HepG2 (cell line): ENCODE measurements at regions not wholly inside any gene's neighbourhood (a gene's known extent, or its start where the extent isn't known, plus 50 kb on each side); places are given as distances from the start of the nearest gene placed in this dataset.

ENCODE experiments used
- ATAC-seq: fragments of 200-7000 bp; cut with Tn5 transposase; 3 replicates; pipeline ENCODE4 v1.9.1; 2020; ENCODE audit warnings: mild to moderate bottlenecking, moderate library complexity
- BruUV-seq: library from RNA; stranded (reverse); fragments of 400-500 nt; replicated peaks from 2 replicates; lab custom pipeline; 2021; lab: Mats Ljungman, UMichigan
- CTCF ChIA-PET: fragments of 300-600 bp; formaldehyde crosslinking; extraction: SDS; loops from one replicate; lab custom pipeline; 2021; ENCODE audit warnings: low total read pairs, inconsistent platforms, low intra/inter-chr PET ratio; lab: Yijun Ruan, JAX
- POLR2A ChIA-PET: fragments of 350-600 bp; sonication (Branson Sonifier 250); formaldehyde crosslinking; loops from one replicate; lab custom pipeline; 2020; ENCODE audit warnings: antibody characterized with exemption, inconsistent platforms; lab: Yijun Ruan, JAX
- DNase-seq: peaks from one replicate; pipeline ENCODE4 v3.0.0-alpha.2; 2015; ENCODE audit warnings: low spot score
- FAIRE-seq: peaks from 3 replicates; lab custom pipeline; 2011; peaks lifted over from hg19 to GRCh38; lab: Jason Lieb, UNC
- H2AFZ ChIP-seq: one replicate; pipeline ENCODE4 v1.6.1; 2011; ENCODE audit warnings: low read length, inconsistent platforms
- H3K27ac ChIP-seq: fragments of 300-600 bp; 3 replicates; pipeline ENCODE4 v1.8.0; 2011; ENCODE audit warnings: mixed run types, mild to moderate bottlenecking, mixed read lengths, low read length, inconsistent platforms; ENCODE audit not compliant: insufficient read depth; ENCODE audit errors: extremely low read length
- H3K27me3 ChIP-seq, 2 experiments: fragments of 200-600 bp in 1 of 2; 2 replicates in 1 of 2; 3 replicates in 1 of 2; pipeline versions ENCODE4 v1.6.0 to v1.8.0; 2011; ENCODE audit warnings: low read length in 2 of 2, mild to moderate bottlenecking in 2 of 2, moderate library complexity in 2 of 2, inconsistent platforms in 1 of 2; ENCODE audit not compliant: insufficient read depth in 2 of 2, control insufficient read depth in 1 of 2
- H3K36me3 ChIP-seq, 2 experiments: fragments of 200-600 bp in 1 of 2; replicated peaks in 1 of 2; 2 replicates in 1 of 2; 3 replicates in 1 of 2; pipeline versions ENCODE4 v1.5.1 to v1.8.0; 2011; ENCODE audit warnings: low read length in 2 of 2, inconsistent platforms in 1 of 2; ENCODE audit not compliant: insufficient read depth in 2 of 2, control insufficient read depth in 1 of 2
- H3K4me1 ChIP-seq: 2 replicates; pipeline ENCODE4 v1.5.1; 2012; ENCODE audit warnings: low read length, inconsistent platforms; ENCODE audit not compliant: insufficient read depth
- H3K4me2 ChIP-seq: 2 replicates; pipeline ENCODE4 v1.6.0; 2011; ENCODE audit warnings: low read depth, low read length, inconsistent platforms
- H3K4me3 ChIP-seq, 3 experiments: fragments of 200-600 bp in 1 of 3; sonication (generic), shearing (Covaris generic) in 1 of 3; replicated peaks in 1 of 3; 2 replicates each; pipeline ENCODE4 v1.5.1; 2011 to 2016; ENCODE audit warnings: low read length in 3 of 3, inconsistent platforms in 2 of 3, low read depth in 2 of 3, mild to moderate bottlenecking in 2 of 3, control low read depth in 1 of 3, mixed read lengths in 1 of 3; ENCODE audit not compliant: insufficient read depth in 1 of 3
- H3K79me2 ChIP-seq: one replicate; pipeline ENCODE4 v1.6.1; 2011; ENCODE audit warnings: low read length, inconsistent platforms; ENCODE audit not compliant: insufficient read depth
- H3K9ac ChIP-seq: 2 replicates; pipeline ENCODE4 v1.6.0; 2011; ENCODE audit warnings: mild to moderate bottlenecking, low read depth, low read length, inconsistent platforms; ENCODE audit not compliant: insufficient read depth
- H3K9me3 ChIP-seq: 2 replicates; pipeline ENCODE4 v1.5.1; 2012; ENCODE audit warnings: mild to moderate bottlenecking, low read length
- H4K20me1 ChIP-seq: 2 replicates; pipeline ENCODE4 v1.6.0; 2011; ENCODE audit warnings: inconsistent platforms, mild to moderate bottlenecking, low read length, moderate library complexity; ENCODE audit not compliant: insufficient read depth
- EHMT2 ChIP-seq: fragments of 200-600 bp; sonication (generic); IDR thresholded peaks from 2 replicates; pipeline ENCODE4 v1.7.0; 2017; ENCODE audit warnings: antibody characterized with exemption, low read depth, low read length, borderline replicate concordance
- MAFK ChIP-seq, 2 experiments: IDR thresholded peaks in 1 of 2; conservative IDR thresholded peaks in 1 of 2; 2 replicates each; pipeline ENCODE4 v1.6.1; 2011; ENCODE audit warnings: improper control_type of control experiment in 2 of 2, low read length in 2 of 2
- PITX1 ChIP-seq: sonication (generic); formaldehyde crosslinking; IDR thresholded peaks from 2 replicates; pipeline ENCODE4 v1.5.1; 2020; ENCODE audit warnings: mild to moderate bottlenecking, missing genetic modification reagents
- ZNF253 ChIP-seq: sonication (generic); formaldehyde crosslinking; IDR thresholded peaks from 2 replicates; pipeline ENCODE4 v1.8.0; 2022; ENCODE audit warnings: mild to moderate bottlenecking, missing genetic modification reagents, borderline replicate concordance
- ZNF3 ChIP-seq: IDR thresholded peaks from 2 replicates; pipeline ENCODE4 v1.7.0; 2017; ENCODE audit warnings: inconsistent platforms
- ZNF468 ChIP-seq: sonication (generic); formaldehyde crosslinking; IDR thresholded peaks from 2 replicates; pipeline ENCODE4 v1.8.0; 2022; ENCODE audit warnings: mild to moderate bottlenecking, moderate library complexity, missing genetic modification reagents
- WGBS: methylation state at CpG from one replicate; pipeline ENCODE4 v1.1.6; 2017; ENCODE audit warnings: low lambda C conversion rate; 5-methylcytosine and 5-hydroxymethylcytosine counted together
- in situ Hi-C: cut with HindIII; loops from 2 replicates; pipeline ENCODE4 v1.10.0; 2017; ENCODE audit warnings: low pct_unique_long_range_greater_than_20kb; ENCODE audit not compliant: extremely low pct_ligation_motif_present
- intact Hi-C: fragments of 100-400 bp; cut with micrococcal nuclease; formaldehyde crosslinking; loops from one replicate; pipeline ENCODE4 v1.10.0; 2022; ENCODE audit not compliant: unreplicated experiment
- TF ChIP-seq, protein P1 (sequence below): sonication (generic); formaldehyde crosslinking; IDR thresholded peaks from 2 replicates; pipeline ENCODE4 v1.4.0; 2020; ENCODE audit warnings: missing genetic modification reagents, mild to moderate bottlenecking, borderline replicate concordance

DNA sequence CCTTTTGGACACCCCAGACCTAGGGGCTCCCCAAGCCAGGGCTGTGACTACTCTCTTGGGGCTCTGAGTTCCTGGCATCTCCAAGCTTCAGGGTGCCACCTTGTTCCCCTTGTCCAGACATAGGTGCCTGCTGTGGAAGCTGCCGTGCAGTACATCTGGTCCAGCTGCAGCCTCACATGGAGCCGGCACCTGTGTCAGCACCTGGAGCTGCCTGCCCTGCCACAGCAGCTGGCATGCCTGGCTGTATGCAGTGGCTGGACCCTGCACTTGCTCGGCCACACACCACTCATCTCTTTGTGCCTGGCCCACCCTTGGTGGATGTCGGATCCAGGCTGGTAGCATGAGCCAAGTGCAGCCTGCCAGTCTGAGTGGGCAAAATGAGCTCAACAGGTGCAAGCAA lies 775.8 kb downstream of the CDH11 start:
- no peak for DNase-seq
- WGBS = 24% methylated on average over 4 of the region's 4 CpGs
- ChIA-PET POLR2A (no interaction called here), CTCF (no interaction called here)
- H3K4me3 ChIP-seq = no peak overlapping the region
- no peak overlapping the region for H3K4me2 ChIP-seq
- BruUV-seq = no TSS peak
- TF ChIP-seq ZNF3 (CRISPR knock-in tag) = no peak
- TF ChIP-seq PITX1 (CRISPR knock-in tag) = no peak
- TF ChIP-seq ZNF468 (CRISPR knock-in tag) = no peak
- TF ChIP-seq ZNF253 (CRISPR knock-in tag) = no peak
- TF ChIP-seq, protein P1, sequence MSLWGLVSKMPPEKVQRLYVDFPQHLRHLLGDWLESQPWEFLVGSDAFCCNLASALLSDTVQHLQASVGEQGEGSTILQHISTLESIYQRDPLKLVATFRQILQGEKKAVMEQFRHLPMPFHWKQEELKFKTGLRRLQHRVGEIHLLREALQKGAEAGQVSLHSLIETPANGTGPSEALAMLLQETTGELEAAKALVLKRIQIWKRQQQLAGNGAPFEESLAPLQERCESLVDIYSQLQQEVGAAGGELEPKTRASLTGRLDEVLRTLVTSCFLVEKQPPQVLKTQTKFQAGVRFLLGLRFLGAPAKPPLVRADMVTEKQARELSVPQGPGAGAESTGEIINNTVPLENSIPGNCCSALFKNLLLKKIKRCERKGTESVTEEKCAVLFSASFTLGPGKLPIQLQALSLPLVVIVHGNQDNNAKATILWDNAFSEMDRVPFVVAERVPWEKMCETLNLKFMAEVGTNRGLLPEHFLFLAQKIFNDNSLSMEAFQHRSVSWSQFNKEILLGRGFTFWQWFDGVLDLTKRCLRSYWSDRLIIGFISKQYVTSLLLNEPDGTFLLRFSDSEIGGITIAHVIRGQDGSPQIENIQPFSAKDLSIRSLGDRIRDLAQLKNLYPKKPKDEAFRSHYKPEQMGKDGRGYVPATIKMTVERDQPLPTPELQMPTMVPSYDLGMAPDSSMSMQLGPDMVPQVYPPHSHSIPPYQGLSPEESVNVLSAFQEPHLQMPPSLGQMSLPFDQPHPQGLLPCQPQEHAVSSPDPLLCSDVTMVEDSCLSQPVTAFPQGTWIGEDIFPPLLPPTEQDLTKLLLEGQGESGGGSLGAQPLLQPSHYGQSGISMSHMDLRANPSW (CRISPR knock-in tag) = no peak
- no peak for TF ChIP-seq MAFK (conservative IDR thresholded peaks at IDR 0.05 in 1 of 2, IDR thresholded peaks at IDR 0.05 in 1 of 2; ENCODE audit: low read length in 2 of 2)
- no peak for TF ChIP-seq EHMT2
- no peaks in the 10 kb centered on the region for H3K79me2 ChIP-seq
- H3K36me3 ChIP-seq = no peaks in the 10 kb centered on the region
- intact Hi-C loops (no loop called here), in situ Hi-C loops (no loop called here)
- H2AFZ ChIP-seq = no peak overlapping the region
- H3K4me1 ChIP-seq = no peaks in the 10 kb centered on the region
- no peaks in the 10 kb centered on the region for H4K20me1 ChIP-seq
- H3K9me3 ChIP-seq = peaks cover 41% of the 10 kb centered on the region; the same call in 1 of the 2 replicates
- no peaks in the 10 kb centered on the region for H3K27me3 ChIP-seq
- H3K9ac ChIP-seq = no peak overlapping the region
- H3K27ac ChIP-seq = no peak overlapping the region
- FAIRE-seq = no peak
- no peak for ATAC-seq
